ENCODE measurements at regions not wholly inside any gene's neighbourhood (a gene's known extent, or its start where the extent isn't known, plus 50 kb on each side); places are given as distances from the start of the nearest gene placed in this dataset.

- DNase-seq (ENCODE audit: low spot score) (no peak), ATAC-seq (no peak), FAIRE-seq (no peak)
- H3K4me2 ChIP-seq (ENCODE audit: low read depth, low read length): no peak overlapping the region
- no peak overlapping the region for H3K27ac ChIP-seq (ENCODE audit: extremely low read length, insufficient read depth, low read length)
- TF ChIP-seq CEBPB (IDR thresholded peaks at IDR 0.05; ENCODE audit: borderline replicate concordance, low read depth, low read length): peak; percentile 80
- TF ChIP-seq SRF (IDR thresholded peaks at IDR 0.05; ENCODE audit: low read depth, low read length): no peak
- intact Hi-C loops (cut with micrococcal nuclease; ENCODE audit: unreplicated experiment): no loop called here
- WGBS (ENCODE audit: low lambda C conversion rate): under 1% methylated on average over 2 of the region's 2 CpGs
- in situ Hi-C loops (cut with HindIII; ENCODE audit: extremely low pct_ligation_motif_present, low pct_unique_long_range_greater_than_20kb): no loop called here
- CTCF ChIA-PET (ENCODE audit: low intra/inter-chr PET ratio, low total read pairs): no interaction called here
- no peaks in the 10 kb centered on the region; the same call in 1 of the 2 replicates for H3K9me3 ChIP-seq (ENCODE audit: low read length)
- H3K4me3 ChIP-seq (replicated peaks in 1 of 3; ENCODE audit: insufficient read depth in 1 of 3, low read depth in 2 of 3, low read length in 3 of 3): no peak overlapping the region
- H4K20me1 ChIP-seq (ENCODE audit: insufficient read depth, low read length): no peaks in the 10 kb centered on the region
- H3K27me3 ChIP-seq (ENCODE audit: control insufficient read depth in 1 of 2, insufficient read depth in 2 of 2, low read length in 2 of 2): no peaks in the 10 kb centered on the region; a peak in 1 of 5 replicates
- H3K79me2 ChIP-seq (ENCODE audit: insufficient read depth, low read length): no peaks in the 10 kb centered on the region
- no peaks in the 10 kb centered on the region for H3K36me3 ChIP-seq (replicated peaks in 1 of 2; ENCODE audit: control insufficient read depth in 1 of 2, insufficient read depth in 2 of 2, low read length in 2 of 2)
- H2AFZ ChIP-seq (ENCODE audit: low read length): no peak overlapping the region
- POLR2A ChIA-PET: no interaction called here
- no TSS peak for BruUV-seq (replicated peaks)
- no peaks in the 10 kb centered on the region for H3K4me1 ChIP-seq (ENCODE audit: insufficient read depth, low read length)
- H3K9ac ChIP-seq (ENCODE audit: insufficient read depth, low read depth, low read length): no peak overlapping the region
Observed at GRCh38 chr2:192809173-192809572, 614.4 kb upstream of the TMEFF2 start.

- no peak overlapping the region for H3K4me3 ChIP-seq (replicated peaks in 1 of 3; ENCODE audit: insufficient read depth in 1 of 3, low read depth in 2 of 3, low read length in 3 of 3)
- H3K9ac ChIP-seq (ENCODE audit: insufficient read depth, low read depth, low read length): no peak overlapping the region
- no TSS peak for BruUV-seq (replicated peaks)
- no peaks in the 10 kb centered on the region for H3K79me2 ChIP-seq (ENCODE audit: insufficient read depth, low read length)
- FAIRE-seq (no peak), DNase-seq (ENCODE audit: low spot score) (no peak), ATAC-seq (no peak)
- H4K20me1 ChIP-seq (ENCODE audit: insufficient read depth, low read length): no peaks in the 10 kb centered on the region
- no peaks in the 10 kb centered on the region for H3K36me3 ChIP-seq (replicated peaks in 1 of 2; ENCODE audit: control insufficient read depth in 1 of 2, insufficient read depth in 2 of 2, low read length in 2 of 2)
- no peak overlapping the region for H3K4me2 ChIP-seq (ENCODE audit: low read depth, low read length)
- in situ Hi-C loops (cut with HindIII; ENCODE audit: extremely low pct_ligation_motif_present, low pct_unique_long_range_greater_than_20kb) (no loop called here), intact Hi-C loops (cut with micrococcal nuclease; ENCODE audit: unreplicated experiment) (no loop called here)
- H2AFZ ChIP-seq (ENCODE audit: low read length): no peak overlapping the region
- ChIA-PET POLR2A (no interaction called here), CTCF (ENCODE audit: low intra/inter-chr PET ratio, low total read pairs) (no interaction called here)
- H3K9me3 ChIP-seq (ENCODE audit: low read length): no peaks in the 10 kb centered on the region
- H3K27ac ChIP-seq (ENCODE audit: extremely low read length, insufficient read depth, low read length): no peak overlapping the region
- 18% methylated on average over 3 of the region's 3 CpGs for WGBS (ENCODE audit: low lambda C conversion rate)
- H3K4me1 ChIP-seq (ENCODE audit: insufficient read depth, low read length): no peaks in the 10 kb centered on the region
- TF ChIP-seq HNRNPK (IDR thresholded peaks at IDR 0.05; ENCODE audit: low read depth, low read length, poor library complexity, severe bottlenecking) (peak; percentile 57), YEATS2 (CRISPR knock-in tag; IDR thresholded peaks at IDR 0.05; ENCODE audit: borderline replicate concordance) (no peak)
- H3K27me3 ChIP-seq (ENCODE audit: control insufficient read depth in 1 of 2, insufficient read depth in 2 of 2, low read length in 2 of 2): no peaks in the 10 kb centered on the region
Observed at GRCh38 chr2:192783643-192784042, 588.9 kb upstream of the TMEFF2 start.
